ENCODE measurements at regions not wholly inside any gene's neighbourhood (a gene's known extent, or its start where the extent isn't known, plus 50 kb on each side); places are given as distances from the start of the nearest gene placed in this dataset.

DNA sequence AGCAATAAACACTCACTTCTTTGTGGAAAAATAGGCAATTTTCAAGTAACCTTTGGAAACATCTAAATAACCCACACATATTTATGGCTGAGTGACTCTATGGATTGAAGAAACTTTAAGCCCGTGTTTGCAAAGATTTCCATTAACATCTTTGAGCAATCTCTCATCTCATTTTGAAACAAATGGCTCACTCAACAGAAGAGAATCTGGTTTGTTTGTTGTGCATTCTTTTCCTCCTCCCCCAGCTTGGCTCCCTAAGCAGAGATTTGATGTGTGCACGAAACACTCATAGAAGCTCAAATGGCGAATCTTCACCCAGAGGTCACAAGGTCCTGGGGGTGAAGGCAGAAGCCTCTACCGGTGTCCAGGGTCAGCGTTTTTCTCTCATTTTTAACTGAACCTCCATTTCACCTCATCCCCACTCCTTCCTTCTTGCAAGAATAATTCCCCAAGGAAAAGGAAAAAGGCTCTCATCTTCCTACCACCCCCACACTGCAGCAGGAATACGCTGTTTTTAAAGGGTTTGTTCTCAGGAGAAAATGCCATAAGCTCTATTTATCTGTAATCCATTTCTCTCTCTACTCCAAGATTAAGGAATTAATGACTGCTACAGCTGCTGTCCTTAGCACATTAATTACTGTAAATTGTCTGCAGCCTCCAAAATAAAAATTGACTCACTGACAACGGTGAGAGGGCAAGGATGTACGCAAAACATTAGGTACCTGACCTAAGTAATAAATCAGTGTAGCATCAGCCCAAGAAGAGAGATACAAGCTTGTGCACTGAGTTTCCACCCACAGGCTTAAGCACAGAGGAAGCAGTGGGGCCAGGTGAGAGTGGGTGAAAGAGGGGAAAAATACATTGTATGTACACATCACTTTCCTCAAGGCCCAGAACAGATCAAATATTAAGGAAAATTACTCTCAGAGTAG lies 307.6 kb upstream of the NOCT start:
- DNase-seq (ENCODE audit: insufficient read length, low spot score) (no peak), FAIRE-seq (no peak)
- TF ChIP-seq POLR2A (IDR thresholded peaks at IDR 0.05; ENCODE audit: low read depth, low read length) (no peak), POLR2AphosphoS5 (IDR thresholded peaks at IDR 0.05; ENCODE audit: low read depth, low read length) (no peak), TAF1 (IDR thresholded peaks at IDR 0.05; ENCODE audit: low read depth, low read length) (no peak), PAX5 (IDR thresholded peaks at IDR 0.05; ENCODE audit: insufficient read depth, low read length, severe bottlenecking) (no peak), POU2F2 (IDR thresholded peaks at IDR 0.05; ENCODE audit: low read depth, low read length) (no peak), SPI1 (IDR thresholded peaks at IDR 0.05; ENCODE audit: low read depth, low read length) (no peak)

- no peak for DNase-seq (ENCODE audit: insufficient read length, low spot score)
- no peak for FAIRE-seq
- TF ChIP-seq PAX5 (IDR thresholded peaks at IDR 0.05; ENCODE audit: insufficient read depth, low read length, severe bottlenecking): no peak
- no peak for TF ChIP-seq POU2F2 (IDR thresholded peaks at IDR 0.05; ENCODE audit: low read depth, low read length)
- no peak for TF ChIP-seq TAF1 (IDR thresholded peaks at IDR 0.05; ENCODE audit: low read depth, low read length)
- no peak for TF ChIP-seq POLR2AphosphoS5 (IDR thresholded peaks at IDR 0.05; ENCODE audit: low read depth, low read length)
- no peak for TF ChIP-seq POLR2A (IDR thresholded peaks at IDR 0.05; ENCODE audit: low read depth, low read length)
- TF ChIP-seq SPI1 (IDR thresholded peaks at IDR 0.05; ENCODE audit: low read depth, low read length): no peak
Measured at GRCh38 chr4:138706201-138706600, 309.4 kb upstream of the NOCT start.

DNA sequence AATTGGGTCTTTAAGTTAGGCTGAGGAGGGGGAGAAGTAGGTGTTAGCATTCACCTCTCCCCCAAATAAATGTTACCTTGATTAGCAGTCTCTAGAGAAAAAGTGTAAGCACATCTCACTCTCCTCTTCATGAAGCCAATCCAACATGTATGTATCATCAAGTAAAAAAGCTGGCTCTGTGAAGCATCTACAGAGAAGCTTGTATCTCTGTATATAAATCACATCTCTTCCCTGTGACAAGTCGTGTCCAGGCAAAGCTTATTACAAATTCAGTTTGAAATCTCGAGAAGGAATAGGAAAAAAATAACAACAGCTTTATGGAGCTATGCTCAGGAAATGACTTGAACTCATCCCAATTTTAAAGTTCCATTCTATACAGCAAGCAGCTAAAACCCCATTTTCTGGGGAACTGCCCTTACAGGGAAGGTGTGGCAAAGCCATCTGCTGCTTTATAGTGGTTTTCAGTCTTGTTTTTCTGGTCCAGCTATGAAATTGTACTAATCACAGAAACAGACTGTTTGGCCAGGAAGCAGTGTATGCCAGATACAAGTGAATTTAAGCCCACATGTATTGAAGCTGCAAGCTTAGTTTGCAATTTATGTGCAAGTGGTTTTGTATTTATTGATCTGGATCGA lies 313.3 kb upstream of the NOCT start:
- FAIRE-seq (no peak), DNase-seq (ENCODE audit: insufficient read length, low spot score) (no peak)
- TF ChIP-seq POLR2AphosphoS5 (IDR thresholded peaks at IDR 0.05; ENCODE audit: low read depth, low read length): no peak
- no peak for TF ChIP-seq TAF1 (IDR thresholded peaks at IDR 0.05; ENCODE audit: low read depth, low read length)
- TF ChIP-seq PAX5 (IDR thresholded peaks at IDR 0.05; ENCODE audit: insufficient read depth, low read length, severe bottlenecking): no peak
- TF ChIP-seq POU2F2 (IDR thresholded peaks at IDR 0.05; ENCODE audit: low read depth, low read length): no peak
- TF ChIP-seq SPI1 (IDR thresholded peaks at IDR 0.05; ENCODE audit: low read depth, low read length): no peak
- no peak for TF ChIP-seq POLR2A (IDR thresholded peaks at IDR 0.05; ENCODE audit: low read depth, low read length)

GRCh38 chr4:138698641-138699040 lies 316.9 kb upstream of the NOCT start:
- TF ChIP-seq POU2F2 (IDR thresholded peaks at IDR 0.05; ENCODE audit: low read depth, low read length) (no peak), POLR2A (IDR thresholded peaks at IDR 0.05; ENCODE audit: low read depth, low read length) (no peak), SPI1 (IDR thresholded peaks at IDR 0.05; ENCODE audit: low read depth, low read length) (no peak), POLR2AphosphoS5 (IDR thresholded peaks at IDR 0.05; ENCODE audit: low read depth, low read length) (no peak), PAX5 (IDR thresholded peaks at IDR 0.05; ENCODE audit: insufficient read depth, low read length, severe bottlenecking) (no peak), TAF1 (IDR thresholded peaks at IDR 0.05; ENCODE audit: low read depth, low read length) (no peak)
- no peak for FAIRE-seq
- no peak for DNase-seq (ENCODE audit: insufficient read length, low spot score)

- FAIRE-seq (no peak), DNase-seq (ENCODE audit: insufficient read length, low spot score) (no peak)
- TF ChIP-seq POU2F2 (IDR thresholded peaks at IDR 0.05; ENCODE audit: low read depth, low read length) (no peak), PAX5 (IDR thresholded peaks at IDR 0.05; ENCODE audit: insufficient read depth, low read length, severe bottlenecking) (no peak), SPI1 (IDR thresholded peaks at IDR 0.05; ENCODE audit: low read depth, low read length) (no peak), POLR2A (IDR thresholded peaks at IDR 0.05; ENCODE audit: low read depth, low read length) (no peak), POLR2AphosphoS5 (IDR thresholded peaks at IDR 0.05; ENCODE audit: low read depth, low read length) (no peak), TAF1 (IDR thresholded peaks at IDR 0.05; ENCODE audit: low read depth, low read length) (no peak)
Measured at GRCh38 chr4:138697851-138698250, 317.7 kb upstream of the NOCT start.

GRCh38 chr4:138696771-138697170 lies 318.8 kb upstream of the NOCT start:
- FAIRE-seq (no peak), DNase-seq (ENCODE audit: insufficient read length, low spot score) (no peak)
- TF ChIP-seq POLR2AphosphoS5 (IDR thresholded peaks at IDR 0.05; ENCODE audit: low read depth, low read length) (no peak), POLR2A (IDR thresholded peaks at IDR 0.05; ENCODE audit: low read depth, low read length) (no peak), SPI1 (IDR thresholded peaks at IDR 0.05; ENCODE audit: low read depth, low read length) (no peak), POU2F2 (IDR thresholded peaks at IDR 0.05; ENCODE audit: low read depth, low read length) (no peak), TAF1 (IDR thresholded peaks at IDR 0.05; ENCODE audit: low read depth, low read length) (no peak)

DNA sequence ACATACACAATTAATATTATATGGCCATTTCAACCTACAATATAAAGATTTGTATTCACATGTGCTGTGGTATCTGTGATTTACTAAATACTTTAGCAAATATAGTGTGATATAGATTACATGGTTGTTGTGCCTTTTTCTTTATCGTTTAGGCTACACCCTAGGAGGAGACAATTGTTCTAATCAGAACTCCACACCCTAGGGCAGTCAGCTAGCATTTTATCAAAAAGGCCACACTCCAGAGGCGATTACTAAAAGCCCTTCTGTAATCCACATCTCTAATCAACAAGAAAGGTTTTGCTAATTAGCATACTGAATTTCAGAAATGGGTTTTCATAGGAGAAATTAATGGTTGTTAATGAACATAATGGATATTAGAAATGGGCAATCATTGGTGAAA lies 319.5 kb upstream of the NOCT start:
- FAIRE-seq (no peak), DNase-seq (ENCODE audit: insufficient read length, low spot score) (no peak)
- no peak for TF ChIP-seq POLR2A (IDR thresholded peaks at IDR 0.05; ENCODE audit: low read depth, low read length)
- no peak for TF ChIP-seq POU2F2 (IDR thresholded peaks at IDR 0.05; ENCODE audit: low read depth, low read length)
- TF ChIP-seq PAX5 (IDR thresholded peaks at IDR 0.05; ENCODE audit: insufficient read depth, low read length, severe bottlenecking): no peak
- TF ChIP-seq TAF1 (IDR thresholded peaks at IDR 0.05; ENCODE audit: low read depth, low read length): no peak
- TF ChIP-seq POLR2AphosphoS5 (IDR thresholded peaks at IDR 0.05; ENCODE audit: low read depth, low read length): no peak

DNA sequence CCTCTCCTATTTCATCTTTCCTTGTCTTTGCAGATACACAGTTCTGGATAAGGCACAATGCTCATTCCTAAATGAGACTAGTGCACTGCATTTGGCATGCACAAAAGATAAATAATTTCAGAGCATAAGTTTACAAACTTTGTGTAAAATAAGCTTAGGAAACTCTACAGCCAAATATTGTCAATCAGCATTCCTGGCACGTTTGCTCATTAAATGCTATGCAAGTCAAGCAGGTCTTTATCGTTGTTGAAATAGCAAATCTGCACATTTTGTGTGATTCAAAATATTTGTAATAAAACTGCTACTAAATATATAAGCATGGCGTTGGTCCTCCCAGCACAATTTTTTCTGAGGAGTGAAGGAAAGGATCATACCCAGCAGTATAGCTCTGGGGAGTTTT lies 322.1 kb upstream of the NOCT start:
- TF ChIP-seq PAX5 (IDR thresholded peaks at IDR 0.05; ENCODE audit: insufficient read depth, low read length, severe bottlenecking) (no peak), SPI1 (IDR thresholded peaks at IDR 0.05; ENCODE audit: low read depth, low read length) (no peak), POLR2A (IDR thresholded peaks at IDR 0.05; ENCODE audit: low read depth, low read length) (no peak), POU2F2 (IDR thresholded peaks at IDR 0.05; ENCODE audit: low read depth, low read length) (no peak), POLR2AphosphoS5 (IDR thresholded peaks at IDR 0.05; ENCODE audit: low read depth, low read length) (no peak), TAF1 (IDR thresholded peaks at IDR 0.05; ENCODE audit: low read depth, low read length) (no peak)
- DNase-seq (ENCODE audit: insufficient read length, low spot score): no peak
- FAIRE-seq: no peak

DNA sequence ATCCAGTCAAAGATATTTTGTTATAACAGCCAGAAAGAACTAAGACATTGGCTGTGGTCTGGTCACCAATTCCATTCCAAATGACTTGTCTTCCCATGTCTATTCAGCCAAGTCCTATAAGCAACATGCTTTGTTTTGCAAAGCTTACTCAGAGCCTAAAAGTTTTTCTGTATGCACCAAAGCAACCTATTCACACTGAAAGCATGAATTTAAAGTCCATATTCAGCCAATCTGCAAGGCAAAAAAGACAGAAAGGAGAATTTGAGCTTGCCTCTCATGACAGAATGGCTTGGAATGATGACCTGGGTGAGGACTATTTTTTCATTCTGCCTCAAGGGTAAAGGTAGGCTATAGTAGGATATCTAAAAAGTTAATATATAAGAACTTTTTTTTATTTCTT lies 323.2 kb upstream of the NOCT start:
- FAIRE-seq (no peak), DNase-seq (ENCODE audit: insufficient read length, low spot score) (no peak)
- no peak for TF ChIP-seq SPI1 (IDR thresholded peaks at IDR 0.05; ENCODE audit: low read depth, low read length)

Measured in GM12891 (cell line).